Breast epithelium (tissue), 4 donors: ENCODE measurements at regions not wholly inside any gene's neighbourhood (a gene's known extent, or its start where the extent isn't known, plus 50 kb on each side); places are given as distances from the start of the nearest gene placed in this dataset.
"Not testable (repeated sequence)": the region's sequence is repeated elsewhere in the genome, so short reads cannot be mapped to it uniquely, and the experiment has no call there.

ENCODE experiments used
- DNase-seq, 2 donors: peaks; one replicate each; pipeline ENCODE4 v3.0.0-alpha.2; 2019; ENCODE audit warnings: low spot score in 2 of 2
- H3K27ac ChIP-seq, 2 donors: fragments of 200-600 bp; sonication (generic) in 1 of 2; one replicate each; pipeline ENCODE4 v1.5.1; 2016 to 2019; ENCODE audit warnings: mild to moderate bottlenecking in 1 of 2
- H3K27me3 ChIP-seq, 2 donors: fragments of 200-600 bp; sonication (generic) in 1 of 2; one replicate each; pipeline versions ENCODE4 v1.5.1 to v1.6.0; 2017 to 2019; ENCODE audit warnings: control low read depth in 1 of 2, mild to moderate bottlenecking in 1 of 2
- H3K36me3 ChIP-seq: fragments of 200-600 bp; one replicate; pipeline ENCODE4 v1.5.1; 2019
- H3K4me1 ChIP-seq, 2 donors: fragments of 200-600 bp; sonication (generic); one replicate each; pipeline ENCODE4 v1.5.1; 2016 to 2019; ENCODE audit warnings: control low read depth in 1 of 2
- H3K4me3 ChIP-seq, 3 donors: fragments of 200-600 bp; sonication (generic); 1 replicate in 2 of 3; 2 replicates in 1 of 3; pipeline ENCODE4 v1.5.1; 2016 to 2019; ENCODE audit warnings: mild to moderate bottlenecking in 3 of 3, moderate library complexity in 2 of 3
- H3K9me3 ChIP-seq, 2 donors: fragments of 200-600 bp; sonication (generic) in 1 of 2; one replicate each; pipeline ENCODE4 v1.5.1; 2016 to 2019; ENCODE audit warnings: control low read depth in 1 of 2
- CTCF ChIP-seq, 3 donors: fragments of 450-650 bp; IDR thresholded peaks; one replicate each; pipeline ENCODE4 v1.5.1; 2016 to 2017; ENCODE audit warnings: antibody characterized with exemption in 3 of 3, mild to moderate bottlenecking in 3 of 3, moderate library complexity in 3 of 3
- POLR2A ChIP-seq: fragments of 450-650 bp; IDR thresholded peaks from one replicate; pipeline ENCODE4 v1.6.1; 2016; ENCODE audit warnings: antibody characterized with exemption, mild to moderate bottlenecking, moderate library complexity
- POLR2AphosphoS5 ChIP-seq, 3 donors: sonication (generic); formaldehyde crosslinking; IDR thresholded peaks; one replicate each; pipeline ENCODE4 v1.6.1; 2017; ENCODE audit warnings: antibody characterized with exemption in 3 of 3
- intact Hi-C: fragments of 100-400 bp; cut with DNase I; formaldehyde crosslinking; loops from one replicate; pipeline ENCODE4 v1.15.1; 2023; ENCODE audit warnings: low total_unique reads

DNA sequence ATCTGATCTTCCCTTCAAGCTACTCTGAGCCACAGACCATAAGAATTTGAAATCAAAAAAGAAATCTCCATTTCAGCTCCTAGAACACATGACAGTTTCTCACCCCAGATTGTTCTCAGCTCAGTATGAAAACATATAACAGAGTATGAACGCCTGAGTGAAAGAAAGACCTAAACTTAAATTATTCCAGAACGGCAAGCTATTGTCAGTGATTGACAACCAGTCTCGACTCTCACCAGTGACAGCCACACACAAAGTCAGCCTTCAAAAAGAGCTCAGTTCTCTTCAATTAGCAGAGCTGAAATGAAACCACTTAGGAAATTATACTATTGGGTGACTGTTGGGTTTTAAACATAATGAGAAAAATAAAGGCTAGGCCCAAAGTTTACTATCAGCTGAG is 312.8 kb downstream of the OMA1 start:
- no peak for TF ChIP-seq CTCF (IDR thresholded peaks at IDR 0.05)
- TF ChIP-seq POLR2AphosphoS5 (IDR thresholded peaks at IDR 0.05), result no peak
- no peak for TF ChIP-seq POLR2A
- Histone ChIP-seq H3K4me1 (no peaks in the 10 kb centered on the region), H3K4me3 (no peak overlapping the region), H3K27me3 (no peaks in the 10 kb centered on the region), H3K36me3 (no peaks in the 10 kb centered on the region), H3K9me3 (no peaks in the 10 kb centered on the region), H3K27ac (no peak overlapping the region)
- intact Hi-C loops, result no loop called here
- DNase-seq, result no peak

DNA sequence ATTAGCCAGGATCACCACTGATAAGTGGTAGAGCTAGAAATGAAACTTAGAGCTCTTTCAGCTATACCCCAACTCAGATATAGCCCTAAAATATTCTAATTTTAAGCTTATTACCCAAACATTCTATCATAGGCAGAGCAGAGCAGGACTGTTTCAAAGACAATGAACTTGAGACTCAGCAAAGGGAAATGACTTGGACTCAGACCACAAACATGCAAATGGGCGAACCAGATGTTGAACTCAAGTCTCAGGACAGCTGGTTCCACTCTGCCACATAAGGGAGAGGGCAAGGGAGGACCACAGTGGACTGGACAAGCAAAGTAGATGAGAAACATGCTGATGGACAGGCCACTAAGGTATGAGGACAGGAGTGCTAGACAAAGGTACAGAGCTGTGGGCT is 315.3 kb downstream of the OMA1 start:
- no peaks in the 10 kb centered on the region for H3K4me1 ChIP-seq
- no peak for DNase-seq
- no peaks in the 10 kb centered on the region for H3K36me3 ChIP-seq
- H3K4me3 ChIP-seq, result no peak overlapping the region
- H3K9me3 ChIP-seq, result no peaks in the 10 kb centered on the region
- H3K27me3 ChIP-seq, result no peaks in the 10 kb centered on the region
- no peak for TF ChIP-seq CTCF (IDR thresholded peaks at IDR 0.05)
- TF ChIP-seq POLR2A, result no peak
- TF ChIP-seq POLR2AphosphoS5 (IDR thresholded peaks at IDR 0.05), result no peak
- intact Hi-C loops, result no loop called here
- H3K27ac ChIP-seq, result no peak overlapping the region

DNA sequence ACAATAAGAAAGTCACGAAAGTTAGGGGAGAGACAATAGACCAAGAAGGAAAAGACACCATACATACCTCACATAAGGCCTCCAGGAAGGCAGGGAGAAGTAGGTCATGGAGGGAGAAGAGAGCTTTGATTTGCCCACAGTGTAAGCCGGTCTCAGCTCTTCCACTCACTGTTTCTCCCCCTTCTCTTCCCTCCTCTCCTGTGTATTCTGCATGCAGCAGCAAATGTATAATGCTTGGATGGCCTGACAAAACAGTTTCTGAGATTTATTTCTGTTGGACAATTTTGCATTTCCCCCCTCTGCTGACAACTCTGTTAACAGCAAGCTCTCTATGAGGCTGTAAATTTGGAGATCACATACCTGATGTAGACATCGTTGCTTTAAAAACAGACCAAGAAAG is 318.9 kb downstream of the OMA1 start:
- no peaks in the 10 kb centered on the region for H3K36me3 ChIP-seq
- no peaks in the 10 kb centered on the region for H3K4me1 ChIP-seq
- no peak overlapping the region for H3K27ac ChIP-seq
- H3K27me3 ChIP-seq, result no peaks in the 10 kb centered on the region
- TF ChIP-seq POLR2A (no peak), CTCF (IDR thresholded peaks at IDR 0.05) (no peak), POLR2AphosphoS5 (IDR thresholded peaks at IDR 0.05) (no peak)
- H3K4me3 ChIP-seq, result no peak overlapping the region
- no peaks in the 10 kb centered on the region for H3K9me3 ChIP-seq
- intact Hi-C loops, result no loop called here
- DNase-seq, result no peak

DNA sequence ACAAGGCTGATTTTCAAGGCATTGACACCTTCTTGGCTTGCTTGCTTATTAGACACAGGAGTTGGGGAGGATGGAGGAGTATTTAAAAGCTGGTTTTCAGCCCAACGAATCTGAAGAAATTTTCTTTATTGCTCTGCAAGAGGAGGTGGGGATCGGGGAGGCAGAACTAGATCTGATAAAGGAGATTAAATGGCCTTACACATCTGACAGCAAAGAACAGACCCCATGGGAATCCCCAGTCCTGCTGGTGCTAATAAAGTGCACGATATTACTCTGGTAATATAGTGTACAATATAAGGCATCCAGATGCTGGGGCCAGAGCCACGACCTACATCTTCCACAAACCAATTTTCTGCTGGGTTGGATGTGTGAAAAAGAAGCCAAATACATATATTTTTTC is 323.0 kb downstream of the OMA1 start:
- Histone ChIP-seq H3K4me3 (no peak overlapping the region), H3K27me3 (no peaks in the 10 kb centered on the region), H3K9me3 (no peaks in the 10 kb centered on the region), H3K4me1 (no peaks in the 10 kb centered on the region), H3K36me3 (no peaks in the 10 kb centered on the region), H3K27ac (no peak overlapping the region)
- intact Hi-C loops, result no loop called here
- TF ChIP-seq POLR2A, result no peak
- TF ChIP-seq POLR2AphosphoS5 (IDR thresholded peaks at IDR 0.05), result no peak
- no peak for TF ChIP-seq CTCF (IDR thresholded peaks at IDR 0.05)
- no peak for DNase-seq

DNA sequence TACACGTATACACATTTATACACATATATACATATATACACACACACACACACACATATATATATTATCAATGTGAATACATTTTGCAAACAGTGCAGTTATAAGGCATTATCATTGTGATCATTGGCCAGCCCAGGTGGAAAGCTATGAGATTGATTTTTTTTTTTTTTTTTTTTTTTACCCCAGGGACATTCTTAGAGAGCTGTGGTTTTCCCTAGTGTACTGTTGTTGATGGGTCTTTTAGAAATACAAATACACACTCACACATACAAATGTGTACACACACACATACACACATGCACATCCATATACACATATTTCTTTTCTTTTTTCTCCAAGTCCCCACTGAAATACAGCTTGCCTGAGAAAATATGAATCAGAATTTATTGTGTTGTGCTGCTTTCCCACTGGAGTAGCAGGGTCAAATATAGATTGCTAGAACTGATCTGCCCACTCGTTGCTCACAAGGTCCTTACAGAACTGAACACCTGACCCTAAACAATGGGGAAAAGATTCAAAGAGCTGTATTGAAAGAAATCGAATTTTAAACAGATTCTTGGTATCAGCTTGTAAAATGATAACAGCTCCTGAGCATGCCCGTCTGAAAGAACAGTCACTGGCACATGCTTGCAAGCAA is 325.6 kb downstream of the OMA1 start:
- no peak overlapping the region for H3K27ac ChIP-seq
- intact Hi-C loops, result no loop called here
- H3K27me3 ChIP-seq, result no peaks in the 10 kb centered on the region
- H3K36me3 ChIP-seq, result no peaks in the 10 kb centered on the region
- no peak for DNase-seq
- H3K4me1 ChIP-seq, result no peaks in the 10 kb centered on the region
- no peak for TF ChIP-seq POLR2A
- H3K4me3 ChIP-seq, result no peak overlapping the region
- H3K9me3 ChIP-seq, result no peaks in the 10 kb centered on the region

DNA sequence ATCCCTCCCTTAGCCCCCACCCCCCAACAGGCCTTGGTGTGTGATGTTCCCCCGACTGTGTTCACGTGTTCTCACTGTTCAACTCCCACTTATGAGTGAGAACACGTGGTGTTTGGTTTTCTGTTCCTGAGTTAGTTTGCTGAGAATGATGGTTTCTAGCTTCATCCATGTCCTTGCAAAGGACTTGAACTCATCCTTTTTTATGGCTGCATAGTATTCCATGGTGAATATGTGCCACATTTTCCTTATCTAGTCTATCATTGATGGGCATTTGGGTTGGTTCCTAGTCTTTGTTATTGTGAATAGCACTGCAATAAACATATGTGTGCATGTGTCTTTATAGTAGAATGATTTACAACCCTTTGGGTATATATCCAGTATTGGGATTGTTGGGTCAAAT is 330.4 kb downstream of the OMA1 start:
- DNase-seq, intact Hi-C loops, H3K27me3 ChIP-seq: not testable (repeated sequence)

More for the DNA sequence above, 330.4 kb downstream of the OMA1 start:
- H3K4me3 ChIP-seq, H3K36me3 ChIP-seq, H3K9me3 ChIP-seq, H3K4me1 ChIP-seq, H3K27ac ChIP-seq: not testable (repeated sequence)
